Hepatocyte (in vitro differentiated cells): ENCODE measurements at regions not wholly inside any gene's neighbourhood (a gene's known extent, or its start where the extent isn't known, plus 50 kb on each side); places are given as distances from the start of the nearest gene placed in this dataset.

Source experiments
- CTCF ChIP-seq: fragments of 200-600 bp; sonication (generic); IDR thresholded peaks from 2 replicates; pipeline ENCODE4 v1.5.1; 2016; ENCODE audit warnings: antibody characterized with exemption, mild to moderate bottlenecking; ENCODE audit not compliant: poor library complexity
- EZH2 ChIP-seq: fragments of 200-600 bp; sonication (generic); IDR thresholded peaks from 2 replicates; pipeline ENCODE4 v1.6.1; 2016; ENCODE audit warnings: antibody characterized with exemption, mild to moderate bottlenecking, borderline replicate concordance

DNA sequence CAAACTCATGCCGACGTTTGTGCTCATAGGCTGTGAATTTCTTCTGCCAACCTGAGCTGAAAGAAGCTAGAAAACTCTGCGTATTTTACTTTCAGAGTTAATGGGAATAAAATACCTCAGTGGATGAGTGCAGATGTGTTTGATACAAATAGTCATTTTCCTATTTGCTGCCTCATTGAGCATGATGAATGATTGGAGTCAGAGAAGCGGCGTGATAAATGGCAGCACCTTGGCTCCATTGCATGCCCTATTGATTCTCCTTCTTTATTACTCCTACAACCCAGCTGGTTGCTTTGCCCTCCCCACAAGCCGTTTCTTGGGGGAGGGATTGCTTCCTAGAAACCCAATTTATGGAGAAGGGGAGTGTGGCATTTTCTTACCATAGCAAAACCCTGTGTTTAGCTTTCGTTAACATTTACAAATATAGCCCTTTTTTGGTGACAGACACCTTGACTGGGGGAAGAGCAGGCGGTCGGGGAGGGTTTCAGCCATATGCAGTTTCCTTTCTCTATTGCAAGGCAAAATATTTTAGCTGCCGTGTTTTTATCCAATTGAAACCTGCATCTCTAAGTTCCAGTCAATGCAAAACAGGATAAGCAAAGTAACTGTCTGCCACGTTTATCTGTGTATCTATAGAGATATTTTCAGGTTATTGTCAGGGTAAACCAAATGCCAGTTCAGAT, 93.1 kb upstream of the TBCA start:
- no peak for TF ChIP-seq EZH2
- TF ChIP-seq CTCF, result no peak
